ENCODE measurements at regions not wholly inside any gene's neighbourhood (a gene's known extent, or its start where the extent isn't known, plus 50 kb on each side); places are given as distances from the start of the nearest gene placed in this dataset.

DNA sequence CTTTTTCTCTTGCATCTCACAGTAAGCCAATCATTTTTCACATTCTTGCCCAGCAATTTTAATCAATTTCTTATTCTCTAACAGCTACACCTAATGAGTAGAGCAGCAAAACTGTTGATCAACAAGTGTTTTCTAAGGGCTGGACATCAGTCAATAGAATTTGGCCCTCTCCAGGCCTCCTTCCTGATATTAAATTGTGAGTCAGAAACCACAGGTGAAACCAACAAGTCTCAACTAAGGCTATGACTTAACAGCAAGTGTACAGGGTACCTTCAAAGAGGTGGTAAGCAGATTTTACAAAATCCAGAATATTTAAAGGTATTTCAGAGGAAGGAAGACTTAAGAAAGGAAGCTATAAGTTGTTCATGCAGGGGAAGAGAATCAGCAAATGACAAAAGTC, 156.5 kb upstream of the ARHGAP24 start:
- DNase-seq (ENCODE audit: insufficient read length, low spot score): no peak
- FAIRE-seq: no peak
- TF ChIP-seq SPI1 (IDR thresholded peaks at IDR 0.05; ENCODE audit: low read depth, low read length) (no peak), TAF1 (IDR thresholded peaks at IDR 0.05; ENCODE audit: low read depth, low read length) (no peak), PAX5 (IDR thresholded peaks at IDR 0.05; ENCODE audit: insufficient read depth, low read length, severe bottlenecking) (no peak), POU2F2 (IDR thresholded peaks at IDR 0.05; ENCODE audit: low read depth, low read length) (no peak), POLR2A (IDR thresholded peaks at IDR 0.05; ENCODE audit: low read depth, low read length) (no peak), POLR2AphosphoS5 (IDR thresholded peaks at IDR 0.05; ENCODE audit: low read depth, low read length) (no peak)

DNA sequence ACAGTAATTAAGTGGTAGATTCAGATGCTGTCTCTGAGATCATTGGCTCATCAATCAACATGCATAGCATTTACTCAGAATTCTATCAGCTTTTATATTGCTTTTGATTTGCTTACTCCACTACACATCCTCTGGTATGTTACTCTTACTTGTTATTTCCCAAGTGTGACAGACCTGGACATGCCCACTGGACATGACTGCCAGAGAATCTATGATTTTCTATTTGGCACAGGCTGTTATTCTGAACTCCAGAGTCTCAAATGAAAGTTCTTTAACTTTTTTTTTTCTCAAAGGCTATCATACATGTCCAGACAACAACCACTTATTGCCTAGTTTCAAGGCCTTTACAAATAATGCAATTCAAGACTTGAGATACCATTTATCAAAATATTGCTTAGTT, 116.1 kb upstream of the ARHGAP24 start:
- FAIRE-seq (no peak), DNase-seq (ENCODE audit: insufficient read length, low spot score) (no peak)
- TF ChIP-seq POU2F2 (IDR thresholded peaks at IDR 0.05; ENCODE audit: low read depth, low read length) (no peak), POLR2A (IDR thresholded peaks at IDR 0.05; ENCODE audit: low read depth, low read length) (no peak), TAF1 (IDR thresholded peaks at IDR 0.05; ENCODE audit: low read depth, low read length) (no peak), PAX5 (IDR thresholded peaks at IDR 0.05; ENCODE audit: insufficient read depth, low read length, severe bottlenecking) (no peak), POLR2AphosphoS5 (IDR thresholded peaks at IDR 0.05; ENCODE audit: low read depth, low read length) (no peak), SPI1 (IDR thresholded peaks at IDR 0.05; ENCODE audit: low read depth, low read length) (no peak)

DNA sequence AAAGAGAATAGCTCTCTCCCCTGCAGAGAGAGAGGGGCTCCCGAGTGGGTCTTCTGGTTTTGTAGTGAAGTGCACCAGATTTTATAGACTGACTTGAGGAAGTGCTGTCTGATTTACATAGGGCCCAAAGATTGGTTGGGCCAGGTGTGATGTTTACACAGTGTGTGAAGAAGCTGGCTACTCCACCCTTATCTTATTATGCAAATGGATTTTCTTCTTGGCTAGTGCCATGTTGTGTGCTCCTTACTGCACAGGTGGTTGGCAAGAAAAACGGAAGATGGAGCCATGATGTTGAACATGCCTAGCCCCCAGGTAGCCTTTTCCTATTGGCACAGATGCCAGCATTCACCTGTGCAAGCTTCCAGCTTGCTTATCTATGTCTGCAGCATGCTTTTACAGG, 112.4 kb upstream of the ARHGAP24 start:
- no peak for FAIRE-seq
- DNase-seq (ENCODE audit: insufficient read length, low spot score): no peak
- no peak for TF ChIP-seq POLR2AphosphoS5 (IDR thresholded peaks at IDR 0.05; ENCODE audit: low read depth, low read length)
- TF ChIP-seq SPI1 (IDR thresholded peaks at IDR 0.05; ENCODE audit: low read depth, low read length): no peak
- TF ChIP-seq POU2F2 (IDR thresholded peaks at IDR 0.05; ENCODE audit: low read depth, low read length): no peak
- no peak for TF ChIP-seq TAF1 (IDR thresholded peaks at IDR 0.05; ENCODE audit: low read depth, low read length)
- no peak for TF ChIP-seq PAX5 (IDR thresholded peaks at IDR 0.05; ENCODE audit: insufficient read depth, low read length, severe bottlenecking)
- no peak for TF ChIP-seq POLR2A (IDR thresholded peaks at IDR 0.05; ENCODE audit: low read depth, low read length)

DNA sequence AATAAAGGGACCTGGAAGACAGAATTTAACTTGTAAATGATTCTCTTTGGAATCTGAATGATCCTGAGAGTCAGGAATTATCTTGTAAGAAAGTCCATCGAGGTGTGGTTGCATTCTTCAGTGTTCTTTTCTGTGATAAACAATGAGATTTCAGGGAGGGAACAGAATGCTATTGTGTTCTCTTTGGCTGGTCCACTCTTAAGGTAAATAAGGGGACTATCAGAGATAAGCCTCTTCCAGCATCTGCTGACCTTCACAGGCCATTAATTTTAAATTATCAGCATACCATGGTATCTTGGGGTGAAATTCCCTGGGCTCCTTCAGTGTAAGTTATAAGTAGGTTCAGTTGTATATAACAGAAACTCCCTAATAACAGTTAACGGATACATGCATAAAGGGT, 107.1 kb upstream of the ARHGAP24 start:
- DNase-seq (ENCODE audit: insufficient read length, low spot score) (no peak), FAIRE-seq (no peak)
- TF ChIP-seq SPI1 (IDR thresholded peaks at IDR 0.05; ENCODE audit: low read depth, low read length) (no peak), POLR2A (IDR thresholded peaks at IDR 0.05; ENCODE audit: low read depth, low read length) (no peak), TAF1 (IDR thresholded peaks at IDR 0.05; ENCODE audit: low read depth, low read length) (no peak), PAX5 (IDR thresholded peaks at IDR 0.05; ENCODE audit: insufficient read depth, low read length, severe bottlenecking) (no peak), POU2F2 (IDR thresholded peaks at IDR 0.05; ENCODE audit: low read depth, low read length) (no peak), POLR2AphosphoS5 (IDR thresholded peaks at IDR 0.05; ENCODE audit: low read depth, low read length) (no peak)

DNA sequence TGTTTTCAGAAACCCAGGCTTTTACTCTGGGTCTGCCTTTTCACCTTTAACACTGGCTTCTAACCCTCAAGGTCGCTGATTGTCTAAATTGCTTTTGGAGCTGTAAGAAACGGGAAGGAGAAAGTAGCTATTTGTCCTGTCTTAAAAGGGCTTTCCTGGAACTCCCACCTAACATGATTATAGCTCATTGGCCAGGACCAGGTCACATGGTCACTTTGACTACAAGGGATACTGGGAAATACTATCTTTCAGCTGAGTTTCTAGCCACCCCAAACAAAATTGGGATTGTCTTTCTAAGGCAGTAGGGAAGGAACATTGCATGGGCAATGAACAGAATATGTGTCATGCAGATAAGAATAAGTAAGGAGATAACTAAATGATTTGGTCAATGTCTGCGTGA, 106.7 kb upstream of the ARHGAP24 start:
- DNase-seq (ENCODE audit: insufficient read length, low spot score) (no peak), FAIRE-seq (no peak)
- no peak for TF ChIP-seq POU2F2 (IDR thresholded peaks at IDR 0.05; ENCODE audit: low read depth, low read length)
- no peak for TF ChIP-seq POLR2A (IDR thresholded peaks at IDR 0.05; ENCODE audit: low read depth, low read length)
- TF ChIP-seq TAF1 (IDR thresholded peaks at IDR 0.05; ENCODE audit: low read depth, low read length): no peak
- no peak for TF ChIP-seq PAX5 (IDR thresholded peaks at IDR 0.05; ENCODE audit: insufficient read depth, low read length, severe bottlenecking)
- TF ChIP-seq SPI1 (IDR thresholded peaks at IDR 0.05; ENCODE audit: low read depth, low read length): no peak
- TF ChIP-seq POLR2AphosphoS5 (IDR thresholded peaks at IDR 0.05; ENCODE audit: low read depth, low read length): no peak

DNA sequence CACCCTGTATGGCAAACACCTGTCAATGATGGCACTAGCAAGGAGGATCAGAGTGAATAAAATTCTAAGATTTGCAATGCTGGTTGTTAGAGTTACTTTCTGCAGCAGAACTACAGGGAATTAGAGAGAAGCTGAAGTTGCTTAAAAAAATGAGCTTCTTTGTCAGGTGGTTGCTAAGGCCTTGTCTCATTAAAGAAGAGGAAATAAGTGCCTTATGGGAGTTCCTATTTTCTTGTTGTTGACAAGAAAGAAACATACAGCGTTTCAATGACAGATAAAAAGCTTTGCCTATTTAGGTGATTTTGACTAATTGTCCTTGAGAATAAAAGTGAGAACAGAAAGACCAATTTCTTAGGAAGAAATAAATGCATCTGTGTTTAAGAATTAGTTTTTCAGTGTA, 106.0 kb upstream of the ARHGAP24 start:
- DNase-seq (ENCODE audit: insufficient read length, low spot score) (no peak), FAIRE-seq (no peak)
- TF ChIP-seq TAF1 (IDR thresholded peaks at IDR 0.05; ENCODE audit: low read depth, low read length) (no peak), POLR2A (IDR thresholded peaks at IDR 0.05; ENCODE audit: low read depth, low read length) (no peak), POLR2AphosphoS5 (IDR thresholded peaks at IDR 0.05; ENCODE audit: low read depth, low read length) (no peak), SPI1 (IDR thresholded peaks at IDR 0.05; ENCODE audit: low read depth, low read length) (no peak), POU2F2 (IDR thresholded peaks at IDR 0.05; ENCODE audit: low read depth, low read length) (no peak), PAX5 (IDR thresholded peaks at IDR 0.05; ENCODE audit: insufficient read depth, low read length, severe bottlenecking) (no peak)

DNA sequence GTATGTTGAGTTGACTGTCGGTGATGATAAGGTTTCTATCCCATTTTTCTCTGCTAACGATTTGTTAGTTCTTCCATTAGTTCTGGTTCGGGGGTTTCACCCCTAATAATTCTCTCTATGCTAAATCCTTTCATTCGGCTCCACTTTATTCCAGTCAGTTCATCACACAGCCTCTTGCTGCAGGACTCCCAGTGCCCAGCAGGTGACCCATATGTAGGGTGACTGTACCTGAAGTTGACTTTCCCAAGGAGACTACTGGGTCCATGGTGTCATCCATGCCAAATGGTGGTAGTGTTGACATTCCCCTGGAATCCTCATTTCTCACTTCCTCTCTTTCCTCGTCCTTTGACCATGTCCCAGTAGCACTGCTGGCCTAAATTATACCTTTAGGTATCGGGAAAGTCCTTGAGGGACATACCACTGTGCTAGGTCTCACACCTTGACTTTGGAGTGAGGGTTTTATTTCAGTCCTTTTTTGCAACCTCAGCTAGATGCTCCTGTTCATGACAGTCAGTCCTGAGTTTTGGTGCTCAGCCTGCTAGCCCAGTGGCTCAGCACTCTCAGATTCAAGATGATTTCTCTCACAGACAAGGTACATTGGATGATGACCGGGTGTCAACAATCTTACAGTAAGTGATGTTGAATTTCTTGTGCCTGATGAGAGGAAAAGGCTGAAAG, 105.1 kb upstream of the ARHGAP24 start:
- no peak for DNase-seq (ENCODE audit: insufficient read length, low spot score)
- FAIRE-seq: no peak
- TF ChIP-seq TAF1 (IDR thresholded peaks at IDR 0.05; ENCODE audit: low read depth, low read length) (no peak), SPI1 (IDR thresholded peaks at IDR 0.05; ENCODE audit: low read depth, low read length) (no peak), POU2F2 (IDR thresholded peaks at IDR 0.05; ENCODE audit: low read depth, low read length) (no peak), PAX5 (IDR thresholded peaks at IDR 0.05; ENCODE audit: insufficient read depth, low read length, severe bottlenecking) (no peak)

DNA sequence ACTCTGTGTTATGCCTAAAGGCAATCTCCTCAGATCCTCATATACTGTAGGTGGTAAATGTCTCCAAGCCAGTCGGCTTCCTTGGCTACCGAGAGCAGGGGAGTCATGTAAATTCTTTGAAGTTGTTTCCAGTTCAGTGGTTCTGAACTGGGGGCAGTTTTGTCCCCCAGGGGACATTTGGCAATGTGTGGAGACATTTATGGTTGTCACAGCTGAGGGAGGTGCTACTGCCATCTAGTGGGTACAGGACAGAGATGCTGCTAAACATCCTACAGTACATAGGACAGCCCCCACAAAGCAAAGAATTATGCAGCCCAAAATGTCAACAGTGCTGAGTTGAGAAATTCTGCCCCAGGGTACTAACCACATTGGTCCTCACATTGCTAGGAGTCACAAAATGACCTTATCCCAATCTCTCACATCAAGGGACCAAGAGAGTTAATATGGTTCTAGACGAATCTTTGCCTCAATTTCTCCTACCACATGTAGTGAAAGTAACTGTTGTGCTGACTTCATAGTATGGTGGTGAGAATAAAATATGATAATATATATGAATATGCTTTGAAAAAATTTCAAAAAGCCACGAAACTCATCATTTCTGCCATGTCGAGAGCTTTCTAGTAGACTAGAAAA, 104.4 kb upstream of the ARHGAP24 start:
- DNase-seq (ENCODE audit: insufficient read length, low spot score) (no peak), FAIRE-seq (peak; percentile 96)
- TF ChIP-seq POLR2A (IDR thresholded peaks at IDR 0.05; ENCODE audit: low read depth, low read length) (no peak), POLR2AphosphoS5 (IDR thresholded peaks at IDR 0.05; ENCODE audit: low read depth, low read length) (no peak), PAX5 (IDR thresholded peaks at IDR 0.05; ENCODE audit: insufficient read depth, low read length, severe bottlenecking) (no peak), POU2F2 (IDR thresholded peaks at IDR 0.05; ENCODE audit: low read depth, low read length) (no peak), TAF1 (IDR thresholded peaks at IDR 0.05; ENCODE audit: low read depth, low read length) (no peak), SPI1 (IDR thresholded peaks at IDR 0.05; ENCODE audit: low read depth, low read length) (no peak)

DNA sequence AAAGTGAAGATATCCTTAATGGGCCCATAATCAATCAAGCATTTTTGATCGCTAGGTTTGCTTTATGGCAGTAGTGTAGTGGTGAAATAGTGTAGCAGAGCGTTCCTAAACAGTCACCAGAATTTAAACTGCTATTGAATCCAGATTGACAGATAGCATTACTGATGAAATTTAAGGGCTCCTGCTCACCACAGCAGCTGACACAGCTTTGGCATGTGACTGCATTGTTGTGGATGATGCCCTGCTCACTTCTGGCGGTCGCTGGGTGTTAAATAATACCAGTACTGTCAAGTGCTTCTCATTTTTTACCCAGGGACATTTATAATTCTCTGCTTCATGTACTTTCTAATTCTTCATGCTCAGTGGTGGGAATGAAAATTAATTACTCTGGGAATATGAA, 102.0 kb upstream of the ARHGAP24 start:
- DNase-seq (ENCODE audit: insufficient read length, low spot score): no peak
- FAIRE-seq: no peak
- TF ChIP-seq POU2F2 (IDR thresholded peaks at IDR 0.05; ENCODE audit: low read depth, low read length): no peak
- no peak for TF ChIP-seq PAX5 (IDR thresholded peaks at IDR 0.05; ENCODE audit: insufficient read depth, low read length, severe bottlenecking)
- no peak for TF ChIP-seq TAF1 (IDR thresholded peaks at IDR 0.05; ENCODE audit: low read depth, low read length)
- TF ChIP-seq POLR2A (IDR thresholded peaks at IDR 0.05; ENCODE audit: low read depth, low read length): no peak

Data from GM12891 (cell line).